Suprapubic skin (tissue), 4 donors: ENCODE measurements at regions not wholly inside any gene's neighbourhood (a gene's known extent, or its start where the extent isn't known, plus 50 kb on each side); places are given as distances from the start of the nearest gene placed in this dataset.

Experiments used
- POLR2A ChIP-seq, 2 donors: fragments of 450-650 bp; IDR thresholded peaks; one replicate each; pipeline ENCODE4 v1.6.1; 2017; ENCODE audit warnings: antibody characterized with exemption in 2 of 2, mild to moderate bottlenecking in 2 of 2, moderate library complexity in 2 of 2
- POLR2AphosphoS5 ChIP-seq, 3 donors: sonication (generic); formaldehyde crosslinking; IDR thresholded peaks; one replicate each; pipeline ENCODE4 v1.6.1; 2017; ENCODE audit warnings: antibody characterized with exemption in 3 of 3
- TF ChIP-seq, protein P1 (sequence below), 2 donors: fragments of 200-600 bp in 1 of 2; fragments of 450-650 bp in 1 of 2; sonication (generic) in 1 of 2; IDR thresholded peaks; one replicate each; pipeline ENCODE4 v1.5.1; 2016 to 2019; ENCODE audit warnings: antibody characterized with exemption in 2 of 2, mild to moderate bottlenecking in 1 of 2, moderate library complexity in 1 of 2

- TF ChIP-seq, protein P1, sequence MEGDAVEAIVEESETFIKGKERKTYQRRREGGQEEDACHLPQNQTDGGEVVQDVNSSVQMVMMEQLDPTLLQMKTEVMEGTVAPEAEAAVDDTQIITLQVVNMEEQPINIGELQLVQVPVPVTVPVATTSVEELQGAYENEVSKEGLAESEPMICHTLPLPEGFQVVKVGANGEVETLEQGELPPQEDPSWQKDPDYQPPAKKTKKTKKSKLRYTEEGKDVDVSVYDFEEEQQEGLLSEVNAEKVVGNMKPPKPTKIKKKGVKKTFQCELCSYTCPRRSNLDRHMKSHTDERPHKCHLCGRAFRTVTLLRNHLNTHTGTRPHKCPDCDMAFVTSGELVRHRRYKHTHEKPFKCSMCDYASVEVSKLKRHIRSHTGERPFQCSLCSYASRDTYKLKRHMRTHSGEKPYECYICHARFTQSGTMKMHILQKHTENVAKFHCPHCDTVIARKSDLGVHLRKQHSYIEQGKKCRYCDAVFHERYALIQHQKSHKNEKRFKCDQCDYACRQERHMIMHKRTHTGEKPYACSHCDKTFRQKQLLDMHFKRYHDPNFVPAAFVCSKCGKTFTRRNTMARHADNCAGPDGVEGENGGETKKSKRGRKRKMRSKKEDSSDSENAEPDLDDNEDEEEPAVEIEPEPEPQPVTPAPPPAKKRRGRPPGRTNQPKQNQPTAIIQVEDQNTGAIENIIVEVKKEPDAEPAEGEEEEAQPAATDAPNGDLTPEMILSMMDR (IDR thresholded peaks at IDR 0.05): no peak
- no peak for TF ChIP-seq POLR2AphosphoS5 (IDR thresholded peaks at IDR 0.05)
- no peak for TF ChIP-seq POLR2A (IDR thresholded peaks at IDR 0.05)
Measured at GRCh38 chr12:94025756-94026155, 122.6 kb upstream of the PLXNC1 start.
